CD14-positive monocyte (primary cell): ENCODE measurements at regions not wholly inside any gene's neighbourhood (a gene's known extent, or its start where the extent isn't known, plus 50 kb on each side); places are given as distances from the start of the nearest gene placed in this dataset.
A peak's percentile ranks its signal among the peaks of the same experiment; 100 is the strongest.
"Not testable (repeated sequence)": the region's sequence is repeated elsewhere in the genome, so short reads cannot be mapped to it uniquely, and the experiment has no call there.

Experiments used
- DNase-seq, 3 donors: peaks; one replicate each; pipeline ENCODE4 v3.0.0-alpha.2; 2011 to 2022
- H2AFZ ChIP-seq: 2 replicates; pipeline ENCODE4 v1.6.0; 2012; ENCODE audit warnings: mild to moderate bottlenecking, low read depth, low read length, inconsistent platforms; ENCODE audit not compliant: insufficient read depth, poor library complexity, severe bottlenecking
- H3K27ac ChIP-seq, 2 donors: 1 replicate in 1 of 2; 2 replicates in 1 of 2; pipeline ENCODE4 v1.5.1; 2012 to 2013; ENCODE audit warnings: low read length in 2 of 2, control low read depth in 1 of 2, inconsistent platforms in 1 of 2, low read depth in 1 of 2, mild to moderate bottlenecking in 1 of 2
- H3K27me3 ChIP-seq, 2 donors: one replicate each; pipeline versions ENCODE4 v1.6.0 to v1.6.1; 2011 to 2013; ENCODE audit warnings: low read length in 2 of 2; ENCODE audit not compliant: control insufficient read depth in 2 of 2, insufficient read depth in 2 of 2
- H3K36me3 ChIP-seq, 2 donors: replicated peaks in 1 of 2; 1 replicate in 1 of 2; 2 replicates in 1 of 2; pipeline versions ENCODE4 v1.5.1 to v1.6.1; 2012 to 2013; ENCODE audit warnings: low read length in 2 of 2, control low read depth in 1 of 2, inconsistent platforms in 1 of 2, mild to moderate bottlenecking in 1 of 2; ENCODE audit not compliant: insufficient read depth in 2 of 2, control insufficient read depth in 1 of 2
- H3K4me1 ChIP-seq, 2 donors: 1 replicate in 1 of 2; 2 replicates in 1 of 2; pipeline versions ENCODE4 v1.5.1 to v1.6.1; 2012 to 2013; ENCODE audit warnings: low read length in 2 of 2, control low read depth in 1 of 2, inconsistent platforms in 1 of 2, mild to moderate bottlenecking in 1 of 2, moderate library complexity in 1 of 2; ENCODE audit not compliant: insufficient read depth in 2 of 2, control insufficient read depth in 1 of 2
- H3K4me2 ChIP-seq: replicated peaks from 2 replicates; pipeline ENCODE3; 2012; ENCODE audit warnings: low read length, moderate library complexity, mild to moderate bottlenecking; ENCODE audit not compliant: poor library complexity, severe bottlenecking; ENCODE audit errors: extremely low read depth
- H3K4me3 ChIP-seq, 3 experiments: fragments of 200-600 bp in 1 of 3; sonication (generic) in 1 of 3; replicated peaks in 1 of 3; 1 replicate in 2 of 3; 2 replicates in 1 of 3; pipeline ENCODE4 v1.5.1; 2011 to 2013; ENCODE audit warnings: low read length in 3 of 3, mild to moderate bottlenecking in 3 of 3, control low read depth in 2 of 3, low read depth in 2 of 3, inconsistent platforms in 1 of 3, moderate library complexity in 1 of 3
- H3K79me2 ChIP-seq: 2 replicates; pipeline ENCODE4 v1.6.0; 2012; ENCODE audit warnings: mild to moderate bottlenecking, control low read depth, inconsistent platforms, low read length, moderate library complexity; ENCODE audit not compliant: insufficient read depth
- H3K9ac ChIP-seq: 2 replicates; pipeline ENCODE4 v1.6.0; 2017; ENCODE audit warnings: low read length, mild to moderate bottlenecking; ENCODE audit not compliant: insufficient read depth, poor library complexity, severe bottlenecking
- H3K9me3 ChIP-seq, 2 donors: replicated peaks in 1 of 2; 1 replicate in 1 of 2; 2 replicates in 1 of 2; pipeline versions ENCODE4 v1.5.1 to v1.6.1; 2012 to 2013; ENCODE audit warnings: low read length in 2 of 2, control low read depth in 1 of 2; ENCODE audit not compliant: control insufficient read depth in 1 of 2, insufficient read depth in 1 of 2
- H4K20me1 ChIP-seq: 2 replicates; pipeline ENCODE4 v1.6.0; 2012; ENCODE audit warnings: mild to moderate bottlenecking, low read length, control low read depth, moderate library complexity; ENCODE audit not compliant: insufficient read depth
- H3K27ac Mint-ChIP-seq, 7 donors: one replicate each; pipeline ENCODE4 v1.8.0; 2020; ENCODE audit warnings: mild to moderate bottlenecking in 7 of 7, mixed read lengths in 7 of 7, moderate library complexity in 6 of 7, inconsistent platforms in 2 of 7
- H3K27me3 Mint-ChIP-seq, 3 donors: one replicate each; pipeline ENCODE4 v1.8.0; 2021 to 2022; ENCODE audit warnings: low read depth in 3 of 3, mild to moderate bottlenecking in 3 of 3, mixed read lengths in 3 of 3, moderate library complexity in 3 of 3, inconsistent platforms in 1 of 3
- H3K36me3 Mint-ChIP-seq, 2 donors: one replicate each; pipeline ENCODE4 v1.8.0; 2020; ENCODE audit warnings: mixed read lengths in 2 of 2, inconsistent platforms in 1 of 2, mild to moderate bottlenecking in 1 of 2
- H3K4me1 Mint-ChIP-seq: one replicate; pipeline ENCODE4 v1.8.0; 2020; ENCODE audit warnings: mild to moderate bottlenecking, mixed read lengths
- H3K4me3 Mint-ChIP-seq, 2 donors: one replicate each; pipeline ENCODE4 v1.8.0; 2020; ENCODE audit warnings: mild to moderate bottlenecking in 2 of 2, mixed read lengths in 2 of 2, moderate library complexity in 1 of 2
- H3K9me3 Mint-ChIP-seq, 7 donors: one replicate each; pipeline ENCODE4 v1.8.0; 2020 to 2022; ENCODE audit warnings: mixed read lengths in 7 of 7, mild to moderate bottlenecking in 6 of 7, moderate library complexity in 6 of 7, inconsistent platforms in 2 of 7
- CTCF ChIP-seq: fragments of 200-600 bp; IDR thresholded peaks from one replicate; pipeline ENCODE4 v1.8.0; 2022; ENCODE audit warnings: antibody characterized with exemption, mild to moderate bottlenecking
- WGBS: methylation state at CpG from one replicate; pipeline ENCODE4 v1.1.5; 2013; ENCODE audit warnings: missing lambda C conversion rate; ENCODE audit not compliant: insufficient coverage; 5-methylcytosine and 5-hydroxymethylcytosine counted together
- intact Hi-C, 2 donors: fragments of 100-400 bp; cut with micrococcal nuclease; formaldehyde crosslinking; loops; one replicate each; pipeline versions ENCODE4 v1.15.0 to v1.15.1; 2023

- H3K4me1 Mint-ChIP-seq: no peaks in the 10 kb centered on the region
- Histone ChIP-seq H3K79me2 (no peaks in the 10 kb centered on the region), H3K9ac (no peak overlapping the region), H3K4me1 (no peaks in the 10 kb centered on the region), H3K27ac (no peak overlapping the region), H2AFZ (no peak overlapping the region), H3K4me2 (no peak overlapping the region), H3K4me3 (no peak overlapping the region), H3K27me3 (no peaks in the 10 kb centered on the region), H3K9me3 (peaks cover 10 to 23% of the 10 kb centered on the region in 2 donors), H3K36me3 (no peaks in the 10 kb centered on the region), H4K20me1 (no peaks in the 10 kb centered on the region)
- WGBS: 93% methylated on average over 10 of the region's 10 CpGs
- H3K4me3 Mint-ChIP-seq: no peak overlapping the region
- DNase-seq: no peak
- peaks cover 5 to 29% (median 18%) of the 10 kb centered on the region in 7 donors for H3K9me3 Mint-ChIP-seq
- no peak for TF ChIP-seq CTCF
- H3K27me3 Mint-ChIP-seq: peaks cover 0 to 6% (median 0%) of the 10 kb centered on the region in 3 donors
- peak overlapping the region in 1 of 7 donors; percentile 47 for H3K27ac Mint-ChIP-seq
- no peaks in the 10 kb centered on the region for H3K36me3 Mint-ChIP-seq
- intact Hi-C loops: no loop called here
Measured at GRCh38 chr20:26134606-26135005, 438.0 kb upstream of the ZNF337 start.

- intact Hi-C loops: not testable (repeated sequence)
Measured at GRCh38 chr20:26133794-26134193, 437.1 kb upstream of the ZNF337 start.

GRCh38 chr20:26120920-26121319, 424.3 kb upstream of the ZNF337 start:
- H3K4me3 ChIP-seq, H3K27me3 ChIP-seq, H3K4me1 ChIP-seq, H3K27ac ChIP-seq, H3K79me2 ChIP-seq, H3K4me3 Mint-ChIP-seq, H3K4me1 Mint-ChIP-seq, H3K9ac ChIP-seq, H3K27ac Mint-ChIP-seq, H4K20me1 ChIP-seq, intact Hi-C loops, H2AFZ ChIP-seq, H3K9me3 ChIP-seq, H3K36me3 ChIP-seq, H3K36me3 Mint-ChIP-seq, DNase-seq, H3K4me2 ChIP-seq, H3K27me3 Mint-ChIP-seq: not testable (repeated sequence)
- 69% methylated on average over 2 of the region's 2 CpGs for WGBS
- peaks cover 0 to 19% (median 2%) of the 10 kb centered on the region in 7 donors for H3K9me3 Mint-ChIP-seq

More at GRCh38 chr20:26133794-26134193, 437.1 kb upstream of the ZNF337 start:
- H3K9ac ChIP-seq, H4K20me1 ChIP-seq, H2AFZ ChIP-seq, H3K27me3 ChIP-seq, H3K4me3 Mint-ChIP-seq, H3K79me2 ChIP-seq, H3K27ac Mint-ChIP-seq, H3K36me3 ChIP-seq, H3K4me3 ChIP-seq, H3K36me3 Mint-ChIP-seq, H3K4me2 ChIP-seq, H3K4me1 Mint-ChIP-seq, H3K27me3 Mint-ChIP-seq, H3K4me1 ChIP-seq, DNase-seq, H3K27ac ChIP-seq: not testable (repeated sequence)
- peaks cover 5 to 29% (median 21%) of the 10 kb centered on the region in 7 donors for H3K9me3 Mint-ChIP-seq
- WGBS: 95% methylated on average over 12 of the region's 12 CpGs
- H3K9me3 ChIP-seq: peaks cover 10 to 23% of the 10 kb centered on the region in 2 donors

- WGBS: 94% methylated on average over 1 of the region's 1 CpG
- H3K4me3 ChIP-seq, H3K4me3 Mint-ChIP-seq, H3K27ac ChIP-seq, H3K4me1 ChIP-seq, H2AFZ ChIP-seq, H3K27me3 ChIP-seq, DNase-seq, H3K36me3 Mint-ChIP-seq, H3K9ac ChIP-seq, H4K20me1 ChIP-seq, H3K9me3 ChIP-seq, H3K27ac Mint-ChIP-seq, H3K27me3 Mint-ChIP-seq, H3K36me3 ChIP-seq, H3K4me1 Mint-ChIP-seq, H3K4me2 ChIP-seq, H3K79me2 ChIP-seq, intact Hi-C loops: not testable (repeated sequence)
- peaks cover 0 to 12% (median 2%) of the 10 kb centered on the region in 7 donors for H3K9me3 Mint-ChIP-seq
Measured at GRCh38 chr20:26094498-26094897, 397.8 kb upstream of the ZNF337 start.
